ENCODE measurements at regions not wholly inside any gene's neighbourhood (a gene's known extent, or its start where the extent isn't known, plus 50 kb on each side); places are given as distances from the start of the nearest gene placed in this dataset.
A peak's percentile ranks its signal among the peaks of the same experiment; 100 is the strongest.

DNA sequence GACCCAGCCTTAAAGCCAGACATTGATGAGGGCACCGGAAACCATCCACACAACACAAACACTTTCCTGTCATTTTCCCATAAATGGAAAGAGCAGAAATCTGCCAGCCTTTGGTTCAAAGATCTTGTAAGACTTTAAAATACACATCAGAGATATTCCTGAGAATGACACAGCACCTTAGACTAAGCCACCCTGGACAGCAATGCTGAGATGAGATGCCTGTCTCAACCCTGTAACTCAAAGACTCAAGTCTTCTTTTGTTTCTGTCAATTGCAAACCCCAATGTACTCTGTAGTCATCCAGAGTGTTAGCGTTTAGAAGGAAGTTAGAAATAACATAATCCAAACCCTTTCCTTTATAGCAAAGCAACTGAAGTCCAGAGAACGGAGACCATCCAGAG is 119.2 kb downstream of the CCNA1 start:
- DNase-seq (ENCODE audit: low read depth in 2 of 2), result no peak

DNA sequence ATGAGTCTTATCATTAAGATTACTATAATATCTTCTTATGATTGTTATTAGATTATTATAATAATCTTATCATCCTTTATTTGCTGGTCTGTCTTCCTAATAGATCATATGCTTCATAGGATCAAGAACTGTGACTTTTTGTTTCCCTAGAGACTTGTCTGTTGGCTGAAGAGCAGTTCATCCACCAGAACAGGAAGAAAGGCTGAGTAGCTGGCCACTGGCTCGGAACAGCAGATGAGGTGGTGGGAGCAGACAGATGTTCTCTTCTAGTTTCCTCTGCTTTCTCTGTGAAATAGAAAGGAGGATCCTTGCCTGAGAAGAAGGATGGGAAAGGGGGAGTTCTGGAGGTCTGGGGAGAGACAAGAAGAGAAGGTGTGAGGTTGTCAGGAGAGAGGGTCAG is 120.0 kb downstream of the CCNA1 start:
- DNase-seq (ENCODE audit: low read depth in 2 of 2), result no peak

DNA sequence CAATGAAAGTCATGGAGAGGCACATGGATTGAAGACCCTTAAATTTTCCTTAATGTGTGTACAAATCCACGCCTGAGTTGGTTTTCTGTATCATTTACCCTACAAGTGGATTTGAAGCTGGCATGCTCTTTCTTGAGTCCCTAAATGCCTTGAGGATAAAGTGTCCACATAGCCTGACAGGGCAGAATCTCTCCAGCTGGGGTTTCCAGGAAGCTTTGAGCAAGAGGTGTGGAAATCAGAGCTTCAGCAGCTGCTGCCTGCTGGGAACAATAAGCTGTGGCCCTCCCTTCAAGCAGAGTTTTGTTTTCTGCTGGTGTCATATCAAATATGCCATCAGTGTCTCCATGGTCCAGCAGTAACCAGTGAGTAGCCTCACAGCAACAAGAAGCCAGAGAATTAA is 120.3 kb upstream of the SERTM1 start:
- no peak for DNase-seq (ENCODE audit: low read depth in 2 of 2)

DNA sequence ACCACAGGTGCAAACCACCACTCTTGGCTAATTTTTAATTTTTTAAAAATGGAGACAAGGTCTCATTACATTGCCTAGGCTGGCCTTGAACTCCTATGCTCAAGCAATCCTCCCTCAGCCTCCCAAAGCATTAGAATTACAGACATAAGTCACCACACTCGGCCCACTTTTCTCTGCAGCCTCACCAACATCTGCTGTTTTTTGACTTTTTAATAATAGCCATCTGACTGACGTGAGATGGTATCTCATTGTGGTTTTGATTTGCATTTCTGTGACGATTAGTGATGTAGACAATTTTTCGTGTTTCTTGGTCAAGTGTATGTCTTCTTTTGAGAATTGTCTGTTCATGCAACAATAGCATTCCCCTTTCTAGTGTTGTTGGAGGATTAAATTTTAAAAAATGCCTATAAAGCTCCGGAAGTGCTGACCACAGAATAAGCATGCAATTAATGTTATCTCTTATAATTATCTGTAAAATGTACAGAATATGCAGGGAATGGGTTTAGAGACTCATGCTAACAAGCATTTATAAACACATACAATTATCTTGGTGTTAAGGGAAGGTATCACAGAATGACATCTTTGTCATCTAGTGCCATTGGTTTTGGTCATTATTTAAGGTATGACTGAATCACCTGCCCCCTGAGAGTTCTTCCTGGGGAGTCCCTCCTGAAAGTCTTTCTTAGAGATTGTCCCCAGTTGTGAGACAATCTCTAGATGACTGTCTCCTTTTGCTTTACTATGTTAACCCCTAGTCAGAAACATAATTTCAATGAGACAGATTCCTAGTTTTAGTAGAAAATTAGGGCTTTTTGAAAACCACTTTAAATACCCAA is 118.5 kb upstream of the SERTM1 start:
- DNase-seq (ENCODE audit: low read depth in 2 of 2), result no peak

DNA sequence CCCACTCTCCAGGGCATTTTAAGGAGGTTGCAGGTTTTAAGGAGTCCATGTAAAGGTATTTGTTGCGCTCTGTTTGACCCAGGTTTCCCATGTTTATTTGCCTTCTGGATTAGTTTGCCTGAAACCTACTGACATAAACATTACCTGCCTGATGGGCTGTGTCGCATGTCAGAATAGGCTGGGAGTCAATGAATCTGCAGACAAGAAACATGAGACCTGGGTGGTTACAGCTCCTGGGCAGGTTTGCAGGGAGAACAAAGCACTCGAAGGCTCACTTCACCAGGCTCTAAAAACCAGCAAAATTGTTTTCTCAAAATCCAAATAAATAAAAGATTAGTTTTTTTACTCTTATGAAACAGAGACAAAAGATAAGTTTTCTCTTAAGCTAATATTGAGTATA is 114.4 kb upstream of the SERTM1 start:
- DNase-seq (ENCODE audit: low read depth in 2 of 2), result no peak

DNA sequence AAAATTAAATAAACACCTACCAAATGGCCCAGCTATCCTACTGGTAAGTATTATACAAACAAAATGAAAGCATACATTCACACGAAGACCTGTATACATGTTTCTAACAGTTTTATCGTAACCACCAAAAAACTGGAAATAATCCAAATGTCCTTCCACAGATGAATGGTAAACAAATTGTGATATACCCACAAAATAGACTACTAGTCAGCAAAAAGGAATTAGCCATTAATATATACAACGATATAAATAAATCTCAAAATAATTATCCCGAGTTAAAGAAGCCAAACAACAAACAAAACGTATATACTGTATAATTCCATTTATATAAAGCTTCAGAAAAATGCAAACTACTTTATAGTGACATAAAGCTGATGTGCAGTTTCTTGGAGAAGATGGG is 106.3 kb upstream of the SERTM1 start:
- DNase-seq (ENCODE audit: low read depth in 2 of 2), result no peak

DNA sequence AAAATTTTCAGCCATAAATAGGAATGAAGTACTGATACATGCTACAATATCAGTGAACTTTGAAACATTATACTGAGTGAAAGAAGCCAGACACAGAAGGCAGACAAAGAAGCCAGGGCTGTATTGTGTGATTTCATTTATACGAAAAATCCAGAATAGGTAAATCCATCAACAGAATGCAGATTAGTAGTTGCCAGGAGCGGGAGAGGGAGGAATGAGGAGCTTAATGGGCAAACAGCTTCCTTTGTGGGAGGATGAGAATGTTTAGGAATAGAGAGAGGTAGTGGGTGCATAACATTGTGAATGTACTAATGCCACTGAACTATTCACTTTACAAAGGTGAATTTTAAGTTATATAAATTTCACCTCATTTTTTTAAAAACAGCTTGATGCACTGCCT is 103.3 kb upstream of the SERTM1 start:
- DNase-seq (ENCODE audit: low read depth in 2 of 2), result no peak

DNA sequence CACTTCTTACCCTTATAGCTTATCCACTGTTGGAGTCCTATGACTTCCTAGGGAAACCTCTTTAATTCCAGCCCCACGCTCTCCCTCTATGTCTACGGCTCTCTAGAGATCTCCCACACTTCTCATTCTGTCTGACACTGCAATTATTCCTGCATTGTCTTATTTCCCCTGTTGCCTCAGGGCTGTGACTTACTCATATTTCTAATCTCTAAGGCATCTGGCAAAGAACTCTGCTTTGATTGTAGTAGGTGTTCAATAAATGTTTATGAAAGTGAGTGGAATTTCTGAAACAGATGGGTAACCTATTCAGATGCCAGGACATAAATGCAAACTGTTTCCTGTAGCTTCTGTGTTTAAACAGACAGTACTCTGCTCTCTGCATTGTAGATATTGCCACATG is 102.4 kb upstream of the SERTM1 start:
- DNase-seq (ENCODE audit: low read depth in 2 of 2), result peak; percentile 45 to 66

DNA sequence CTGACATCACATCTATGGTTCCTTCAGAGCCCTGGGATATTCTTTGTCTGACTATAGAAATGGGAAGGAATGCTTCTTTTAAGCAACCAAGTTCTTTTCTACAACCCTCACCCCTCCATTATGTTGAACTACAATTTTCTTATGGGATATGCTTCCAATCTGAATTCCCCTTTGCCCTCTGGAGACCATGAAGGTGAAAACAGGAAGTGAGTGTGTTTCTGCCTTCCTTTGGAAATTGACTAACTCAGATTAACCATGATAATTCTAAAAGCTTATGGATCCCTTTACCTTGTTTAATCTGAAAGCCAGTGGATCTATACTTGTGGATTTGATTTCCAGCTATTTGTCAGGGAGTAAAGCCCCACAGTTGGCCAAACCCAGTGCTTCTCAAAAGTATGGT is 90.8 kb upstream of the SERTM1 start:
- no peak for DNase-seq (ENCODE audit: low read depth in 2 of 2)

DNA sequence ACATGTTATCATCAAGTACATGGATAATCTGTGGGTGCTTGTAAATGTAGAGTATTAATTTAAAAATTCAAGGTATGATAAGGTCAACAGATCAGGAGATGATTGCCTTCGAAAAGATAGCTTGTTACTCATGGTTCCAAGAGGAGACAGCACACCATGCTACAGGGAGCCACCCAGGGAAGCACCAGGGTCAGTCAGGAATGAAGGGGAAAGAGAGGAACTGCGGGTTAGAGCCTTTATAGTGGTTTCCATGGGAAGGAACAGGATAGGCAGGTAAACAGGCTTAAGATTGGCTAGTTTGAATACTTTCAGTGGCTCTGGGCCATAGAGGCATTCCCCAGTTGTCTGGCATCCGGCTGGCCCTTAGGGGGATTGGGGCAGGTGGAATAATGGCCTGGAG is 74.2 kb upstream of the SERTM1 start:
- DNase-seq (ENCODE audit: low read depth in 2 of 2), result no peak

DNA sequence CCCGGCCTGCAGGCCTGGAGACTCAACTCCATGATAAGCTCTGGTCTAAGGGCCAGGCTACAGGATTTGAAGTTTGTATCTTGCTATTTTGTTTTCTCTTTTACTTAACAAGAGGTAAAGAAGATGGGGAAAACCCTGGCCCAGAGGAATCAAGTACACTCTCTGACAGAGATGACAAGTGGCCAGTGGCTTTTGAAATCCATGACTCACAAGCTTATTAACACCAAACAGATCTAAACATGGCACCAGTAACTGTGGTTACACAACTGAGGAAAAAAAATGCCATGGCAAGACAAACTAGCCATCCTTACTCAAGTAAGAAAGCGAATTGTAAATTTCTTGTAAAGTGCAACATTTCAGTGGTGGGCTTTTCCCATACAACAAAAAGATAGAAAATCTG is 72.6 kb upstream of the SERTM1 start:
- no peak for DNase-seq (ENCODE audit: low read depth in 2 of 2)

DNA sequence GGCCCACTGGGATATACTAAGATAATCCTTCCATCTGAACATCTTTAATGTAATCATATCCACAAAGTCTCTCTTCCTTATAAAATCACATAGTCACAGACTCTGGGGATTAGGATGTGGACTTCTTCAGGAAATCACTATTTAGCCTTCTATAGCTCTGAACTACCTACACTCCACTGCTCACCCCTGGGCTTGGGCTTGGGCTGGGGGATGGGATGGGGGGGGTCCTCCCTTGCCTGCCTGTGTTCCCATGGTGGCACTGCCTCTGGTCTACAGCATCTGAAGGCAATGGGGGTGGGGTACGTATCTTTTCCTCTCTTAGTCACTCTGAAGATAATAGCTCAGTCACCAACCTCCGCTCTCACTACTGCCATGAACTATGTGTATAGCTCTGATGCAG is 67.8 kb upstream of the SERTM1 start:
- no peak for DNase-seq (ENCODE audit: low read depth in 2 of 2)

DNA sequence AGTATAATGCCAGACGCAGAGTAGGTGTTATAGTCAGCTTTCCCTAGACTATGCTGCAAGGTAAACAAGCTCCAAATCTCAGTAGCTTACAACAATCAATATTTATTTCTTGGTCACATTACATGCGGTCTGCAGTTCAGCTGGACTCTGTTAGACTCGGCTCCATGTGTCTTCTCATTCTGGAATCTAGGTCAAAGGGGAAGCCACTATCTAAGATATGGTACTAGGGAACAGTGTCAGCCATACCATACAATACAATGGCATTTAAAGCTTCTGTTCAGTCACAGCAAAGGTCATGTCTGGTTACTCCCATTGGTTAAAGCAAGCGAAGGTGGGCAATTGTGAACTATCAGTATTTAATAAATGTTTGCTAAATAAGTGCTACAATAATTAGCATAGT is 65.3 kb upstream of the SERTM1 start:
- DNase-seq (ENCODE audit: low read depth in 2 of 2), result no peak

DNA sequence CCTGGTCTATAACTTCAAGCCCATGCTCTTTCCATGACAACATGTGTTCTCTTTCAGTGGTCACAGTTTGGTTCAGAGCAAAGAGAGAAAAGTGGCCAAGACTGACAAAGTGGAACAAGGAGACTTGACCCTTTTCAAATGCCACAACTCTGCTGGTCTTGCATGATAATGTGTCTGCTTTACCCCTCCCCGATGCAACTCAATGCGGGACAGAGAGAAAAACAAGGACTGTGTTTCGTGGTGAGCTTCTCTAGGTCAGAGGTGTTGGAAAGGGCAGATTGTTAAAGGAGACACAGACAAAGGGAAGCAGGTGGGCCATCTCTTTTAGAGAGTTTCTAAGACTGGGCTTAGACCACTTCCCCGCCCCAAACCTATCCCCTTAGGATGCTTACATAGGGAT is 61.6 kb upstream of the SERTM1 start:
- no peak for DNase-seq (ENCODE audit: low read depth in 2 of 2)

DNA sequence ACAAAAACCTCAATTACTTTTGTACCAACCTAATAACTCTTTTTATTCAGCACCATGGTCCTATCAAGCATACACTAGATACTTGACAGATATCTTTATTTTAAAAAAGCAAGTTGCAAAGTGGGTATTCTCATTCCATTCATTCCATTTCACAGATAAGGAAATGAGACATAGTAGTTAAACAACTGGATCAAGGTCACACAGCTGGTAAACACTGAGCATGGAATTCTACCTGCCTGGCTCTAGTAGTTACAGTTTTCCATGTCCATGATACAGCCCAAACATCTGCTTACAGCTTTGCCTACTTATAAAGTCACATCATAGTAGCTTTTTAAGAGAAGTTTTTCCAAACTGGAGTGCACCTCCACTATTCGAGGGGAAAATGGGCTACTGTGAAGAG is 57.1 kb upstream of the SERTM1 start:
- no peak for DNase-seq (ENCODE audit: low read depth in 2 of 2)

DNA sequence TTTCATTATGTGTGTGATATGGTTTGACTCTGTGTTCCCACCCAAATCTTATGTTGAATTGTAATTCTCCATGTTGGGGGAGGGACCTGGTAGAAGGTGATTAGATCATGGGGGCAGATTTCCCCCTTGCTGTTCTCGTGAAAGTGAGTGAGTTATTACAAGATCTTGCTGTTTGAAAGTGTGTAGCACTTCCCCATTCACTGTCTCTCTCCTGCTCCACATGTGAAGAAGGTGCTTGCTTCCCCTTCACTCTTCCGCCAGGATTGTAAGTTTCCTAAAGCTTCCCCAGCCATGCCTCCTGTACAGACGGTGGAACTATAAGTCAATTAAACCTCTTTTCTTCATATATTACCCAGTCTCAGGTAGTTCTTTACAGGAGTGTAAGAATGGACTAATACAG is 54.3 kb upstream of the SERTM1 start:
- no peak for DNase-seq (ENCODE audit: low read depth in 2 of 2)

All from dermis microvascular lymphatic vessel endothelial cell (primary cell).